Natural killer cell (primary cell): ENCODE measurements at regions not wholly inside any gene's neighbourhood (a gene's known extent, or its start where the extent isn't known, plus 50 kb on each side); places are given as distances from the start of the nearest gene placed in this dataset.

ENCODE experiments used
- ATAC-seq, 3 donors: fragments of 150-1000 bp in 2 of 3; fragments of 200-7000 bp in 1 of 3; cut with Tn5 transposase; 1 replicate in 1 of 3; 2 replicates in 2 of 3; pipeline ENCODE4 v1.10.0; 2021; ENCODE audit warnings: mild to moderate bottlenecking in 2 of 3, moderate library complexity in 2 of 3
- DNase-seq, 2 donors: peaks; one replicate each; pipeline versions ENCODE4 v3.0.0 to v3.0.0-alpha.2; 2013 to 2021; ENCODE audit warnings: mixed read lengths in 1 of 2
- H3K27ac ChIP-seq: one replicate; pipeline ENCODE4 v1.5.1; 2013; ENCODE audit warnings: mild to moderate bottlenecking, low read length
- H3K27me3 ChIP-seq: one replicate; pipeline ENCODE4 v1.6.1; 2013; ENCODE audit warnings: low read length; ENCODE audit not compliant: control insufficient read depth, insufficient read depth
- H3K36me3 ChIP-seq: one replicate; pipeline ENCODE4 v1.6.1; 2013; ENCODE audit warnings: low read length; ENCODE audit not compliant: control insufficient read depth, insufficient read depth
- H3K4me1 ChIP-seq: one replicate; pipeline ENCODE4 v1.6.1; 2013; ENCODE audit warnings: low read length; ENCODE audit not compliant: control insufficient read depth, insufficient read depth
- H3K4me3 ChIP-seq: one replicate; pipeline ENCODE4 v1.5.1; 2013; ENCODE audit warnings: low read length
- H3K9me3 ChIP-seq: one replicate; pipeline ENCODE4 v1.6.1; 2013; ENCODE audit warnings: low read length; ENCODE audit not compliant: control insufficient read depth, insufficient read depth
- H3K27ac Mint-ChIP-seq, 2 donors: one replicate each; pipeline ENCODE4 v1.8.0; 2022; ENCODE audit warnings: mild to moderate bottlenecking in 2 of 2, mixed read lengths in 2 of 2, moderate library complexity in 1 of 2
- H3K27me3 Mint-ChIP-seq, 2 donors: one replicate each; pipeline ENCODE4 v1.8.0; 2022; ENCODE audit warnings: low read depth in 2 of 2, mixed read lengths in 2 of 2
- H3K36me3 Mint-ChIP-seq: one replicate; pipeline ENCODE4 v1.8.0; 2022; ENCODE audit warnings: mixed read lengths
- H3K4me1 Mint-ChIP-seq, 2 donors: one replicate each; pipeline ENCODE4 v1.8.0; 2022; ENCODE audit warnings: mixed read lengths in 2 of 2
- H3K4me3 Mint-ChIP-seq: one replicate; pipeline ENCODE4 v1.8.0; 2022; ENCODE audit warnings: mild to moderate bottlenecking, moderate library complexity, mixed read lengths
- H3K9me3 Mint-ChIP-seq, 2 donors: one replicate each; pipeline ENCODE4 v1.8.0; 2022; ENCODE audit warnings: mixed read lengths in 2 of 2
- WGBS: methylation state at CpG from one replicate; pipeline ENCODE4 v1.1.7; 2013; ENCODE audit warnings: missing lambda C conversion rate; ENCODE audit not compliant: insufficient coverage; 5-methylcytosine and 5-hydroxymethylcytosine counted together
- intact Hi-C: fragments of 100-400 bp; cut with micrococcal nuclease; formaldehyde crosslinking; loops from one replicate; pipeline ENCODE4 v1.14.2; 2022
- TF ChIP-seq, protein P1 (sequence below): fragments of 200-600 bp; IDR thresholded peaks from one replicate; pipeline ENCODE4 v1.8.0; 2022; ENCODE audit warnings: antibody characterized with exemption

DNA sequence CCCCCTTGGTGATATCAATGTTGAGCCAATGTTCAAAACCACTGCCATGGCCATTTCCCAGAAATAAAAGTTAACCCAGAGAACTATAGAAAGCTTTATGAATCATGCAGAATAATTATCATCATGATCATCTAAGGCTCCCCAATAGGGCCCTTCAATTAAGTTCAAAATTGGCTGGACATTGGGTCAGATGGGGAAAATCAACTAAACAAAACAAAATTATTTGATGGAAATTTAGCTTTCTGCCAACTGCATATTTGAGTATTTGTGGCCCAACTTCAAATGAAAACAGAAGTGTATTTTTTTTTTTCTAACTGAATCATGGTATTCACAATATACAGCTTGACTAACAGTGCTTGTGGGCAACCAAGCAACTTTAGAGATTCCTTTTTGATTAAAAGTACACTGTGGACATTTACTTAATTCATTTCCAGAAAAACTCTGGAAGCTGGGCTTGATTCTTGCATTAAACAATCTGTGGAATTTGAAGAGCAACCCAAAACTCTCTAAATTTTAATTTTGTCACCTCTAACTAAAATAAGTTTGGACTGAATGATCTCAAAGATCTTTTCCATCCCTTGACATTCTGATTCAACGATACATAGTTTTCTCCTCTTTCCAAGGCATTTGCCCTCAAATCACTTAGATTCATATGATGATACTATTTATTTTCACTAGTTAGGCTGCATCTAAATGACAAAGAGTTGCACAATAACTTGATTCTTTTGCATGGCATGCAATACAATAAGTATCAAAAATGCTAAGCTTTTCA lies 203.2 kb downstream of the AHR start:
- no peak for ATAC-seq
- intact Hi-C loops: no loop called here
- Histone ChIP-seq H3K27ac (no peak overlapping the region), H3K4me1 (no peaks in the 10 kb centered on the region), H3K36me3 (no peaks in the 10 kb centered on the region), H3K27me3 (no peaks in the 10 kb centered on the region), H3K9me3 (no peaks in the 10 kb centered on the region), H3K4me3 (no peak overlapping the region)
- TF ChIP-seq, protein P1, sequence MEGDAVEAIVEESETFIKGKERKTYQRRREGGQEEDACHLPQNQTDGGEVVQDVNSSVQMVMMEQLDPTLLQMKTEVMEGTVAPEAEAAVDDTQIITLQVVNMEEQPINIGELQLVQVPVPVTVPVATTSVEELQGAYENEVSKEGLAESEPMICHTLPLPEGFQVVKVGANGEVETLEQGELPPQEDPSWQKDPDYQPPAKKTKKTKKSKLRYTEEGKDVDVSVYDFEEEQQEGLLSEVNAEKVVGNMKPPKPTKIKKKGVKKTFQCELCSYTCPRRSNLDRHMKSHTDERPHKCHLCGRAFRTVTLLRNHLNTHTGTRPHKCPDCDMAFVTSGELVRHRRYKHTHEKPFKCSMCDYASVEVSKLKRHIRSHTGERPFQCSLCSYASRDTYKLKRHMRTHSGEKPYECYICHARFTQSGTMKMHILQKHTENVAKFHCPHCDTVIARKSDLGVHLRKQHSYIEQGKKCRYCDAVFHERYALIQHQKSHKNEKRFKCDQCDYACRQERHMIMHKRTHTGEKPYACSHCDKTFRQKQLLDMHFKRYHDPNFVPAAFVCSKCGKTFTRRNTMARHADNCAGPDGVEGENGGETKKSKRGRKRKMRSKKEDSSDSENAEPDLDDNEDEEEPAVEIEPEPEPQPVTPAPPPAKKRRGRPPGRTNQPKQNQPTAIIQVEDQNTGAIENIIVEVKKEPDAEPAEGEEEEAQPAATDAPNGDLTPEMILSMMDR: no peak
- Mint-ChIP-seq H3K9me3 (no peaks in the 10 kb centered on the region), H3K4me1 (no peaks in the 10 kb centered on the region), H3K27me3 (no peaks in the 10 kb centered on the region), H3K36me3 (no peaks in the 10 kb centered on the region), H3K27ac (no peak overlapping the region), H3K4me3 (no peak overlapping the region)
- DNase-seq: no peak
- whole genome bisulfite sequencing: 100% methylated on average over 1 of the region's 1 CpG

DNA sequence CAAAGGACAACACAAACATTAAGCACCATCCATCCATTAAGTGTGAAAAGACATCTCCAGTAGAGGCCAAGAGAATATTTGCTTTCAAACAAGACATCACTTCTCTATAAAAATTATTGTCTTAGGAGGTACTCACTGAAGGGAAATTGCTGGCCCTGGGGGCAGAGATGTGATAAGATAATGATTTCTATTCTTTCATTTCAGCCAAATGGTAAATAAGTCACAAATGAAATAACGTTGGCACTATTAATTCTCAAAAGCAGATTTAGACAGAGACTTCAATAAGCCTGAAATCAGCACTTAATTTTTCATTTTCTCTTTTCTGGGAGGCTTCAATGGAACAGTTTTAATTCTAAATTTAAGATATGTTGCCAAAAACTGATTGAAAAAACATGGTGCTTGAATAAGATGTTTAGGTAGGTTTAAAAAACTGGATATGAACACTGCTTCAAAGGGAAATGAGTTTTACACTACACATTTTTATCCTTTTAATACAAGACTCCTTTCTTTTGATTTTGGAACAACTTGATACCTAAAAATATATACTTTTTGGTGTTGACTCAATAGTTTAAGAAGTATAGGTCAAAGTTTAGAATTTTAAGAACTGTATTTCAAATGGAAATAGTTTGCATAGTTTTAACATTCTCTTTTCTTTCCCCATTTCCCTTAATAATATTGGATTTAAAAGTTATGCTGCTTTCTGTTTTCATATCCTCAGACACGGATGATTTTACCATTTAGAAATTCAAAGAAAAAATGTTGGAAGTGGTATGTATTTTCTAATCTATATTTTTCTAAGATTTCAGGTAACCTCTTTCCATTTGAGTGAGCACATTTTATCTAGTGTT lies 204.0 kb downstream of the AHR start:
- ATAC-seq (no peak), DNase-seq (no peak)
- H3K36me3 ChIP-seq: no peaks in the 10 kb centered on the region
- no peak overlapping the region for H3K27ac Mint-ChIP-seq
- H3K4me3 ChIP-seq: no peak overlapping the region
- WGBS: no CpG with 5 or more reads among the region's 2 CpGs
- H3K4me3 Mint-ChIP-seq: no peak overlapping the region
- no peaks in the 10 kb centered on the region for H3K4me1 ChIP-seq
- H3K9me3 ChIP-seq: no peaks in the 10 kb centered on the region
- H3K4me1 Mint-ChIP-seq: no peaks in the 10 kb centered on the region
- no peaks in the 10 kb centered on the region for H3K9me3 Mint-ChIP-seq
- H3K27me3 ChIP-seq: no peaks in the 10 kb centered on the region
- TF ChIP-seq, protein P1: no peak
- no peaks in the 10 kb centered on the region for H3K27me3 Mint-ChIP-seq
- no peak overlapping the region for H3K27ac ChIP-seq
- intact Hi-C loops: no loop called here
- H3K36me3 Mint-ChIP-seq: no peaks in the 10 kb centered on the region

DNA sequence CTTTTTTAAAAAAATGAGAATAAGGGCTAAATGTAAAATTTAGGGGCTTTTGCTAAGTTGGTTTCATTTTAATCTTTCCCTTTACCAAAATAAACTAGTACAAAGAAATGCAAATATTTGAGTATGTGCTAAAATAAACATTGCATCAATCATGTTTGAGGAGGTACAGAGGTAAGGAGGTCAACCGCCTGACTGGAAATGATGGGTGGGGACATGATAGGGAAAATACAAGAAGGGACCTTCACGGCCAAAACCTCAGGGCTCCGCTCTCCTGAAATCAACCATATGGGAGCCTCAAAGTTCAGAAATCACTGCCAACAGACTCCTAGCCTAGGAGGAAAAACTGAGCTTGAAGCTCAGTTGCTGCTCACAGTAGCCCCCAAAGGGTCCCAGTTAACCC lies 207.6 kb downstream of the AHR start:
- WGBS: 78% methylated on average over 3 of the region's 3 CpGs
- no peaks in the 10 kb centered on the region for H3K9me3 ChIP-seq
- no peak overlapping the region for H3K4me3 Mint-ChIP-seq
- no peak for ATAC-seq
- peaks cover 0 to 3% of the 10 kb centered on the region in 2 donors for H3K9me3 Mint-ChIP-seq
- no peaks in the 10 kb centered on the region for H3K27me3 ChIP-seq
- no peaks in the 10 kb centered on the region for H3K36me3 Mint-ChIP-seq
- no peak for DNase-seq
- intact Hi-C loops: no loop called here
- TF ChIP-seq, protein P1: no peak
- H3K4me1 ChIP-seq: no peaks in the 10 kb centered on the region
- no peak overlapping the region for H3K4me3 ChIP-seq
- H3K27ac Mint-ChIP-seq: no peak overlapping the region
- no peaks in the 10 kb centered on the region for H3K36me3 ChIP-seq
- no peak overlapping the region for H3K27ac ChIP-seq
- no peaks in the 10 kb centered on the region for H3K4me1 Mint-ChIP-seq
- no peaks in the 10 kb centered on the region for H3K27me3 Mint-ChIP-seq
